HG03097 (cell line): ENCODE measurements at regions not wholly inside any gene's neighbourhood (a gene's known extent, or its start where the extent isn't known, plus 50 kb on each side); places are given as distances from the start of the nearest gene placed in this dataset.

Experiments used
- ATAC-seq: cut with Tn5 transposase; IDR thresholded peaks from one replicate; pipeline ENCODE4 v1.9.1; 2021; ENCODE audit not compliant: unreplicated experiment, low FRiP score

DNA sequence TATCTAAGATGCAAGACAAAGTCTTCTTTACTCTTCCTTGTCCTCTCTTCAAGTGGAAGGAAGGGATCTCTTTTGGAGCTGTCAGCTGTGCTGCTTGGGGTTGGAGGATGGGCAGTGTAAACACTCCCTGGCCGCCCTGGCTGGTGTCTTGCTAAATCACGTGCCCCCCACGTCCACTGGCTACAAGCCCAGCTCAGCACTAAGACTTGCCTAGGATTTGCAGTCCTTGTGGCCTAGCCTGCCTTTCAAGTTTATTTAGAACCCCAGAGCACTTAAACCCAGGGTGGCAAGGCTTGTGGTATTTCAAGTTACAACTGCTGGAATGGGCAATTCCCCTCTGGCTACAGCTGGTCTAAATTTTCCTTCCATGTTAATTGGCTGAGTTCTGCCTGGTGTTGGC, 272.4 kb upstream of the MYO3A start:
- no peak for ATAC-seq

DNA sequence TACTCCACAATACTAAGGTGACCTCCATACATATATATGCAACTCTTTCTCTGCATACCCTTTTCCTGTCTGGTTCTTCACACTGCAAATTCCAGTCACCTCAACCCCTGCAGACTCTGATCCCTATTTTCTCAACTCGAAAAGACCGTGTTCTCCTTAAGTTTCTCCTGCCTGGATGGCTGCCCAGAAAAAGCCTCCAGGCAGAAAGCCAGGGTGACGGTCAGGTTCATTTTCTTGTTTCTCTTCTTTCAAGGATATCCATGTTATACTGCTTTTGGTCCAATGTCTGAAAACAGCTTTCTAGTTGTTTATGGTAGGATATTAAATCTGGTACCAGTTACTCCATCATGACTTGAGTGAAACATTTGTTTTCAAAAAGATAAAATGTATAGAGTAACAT, 267.8 kb upstream of the MYO3A start:
- ATAC-seq, result no peak

GRCh38 chr10:25675204-25675603, 258.8 kb upstream of the MYO3A start:
- ATAC-seq, result no peak

- no peak for ATAC-seq
These were observed 258.4 kb upstream of the MYO3A start for GRCh38 chr10:25675615-25676014.

GRCh38 chr10:25678220-25678619, 255.8 kb upstream of the MYO3A start:
- no peak for ATAC-seq

- no peak for ATAC-seq
These were observed 255.4 kb upstream of the MYO3A start for GRCh38 chr10:25678666-25679065.

GRCh38 chr10:25682203-25682851, 251.7 kb upstream of the MYO3A start:
- no peak for ATAC-seq

DNA sequence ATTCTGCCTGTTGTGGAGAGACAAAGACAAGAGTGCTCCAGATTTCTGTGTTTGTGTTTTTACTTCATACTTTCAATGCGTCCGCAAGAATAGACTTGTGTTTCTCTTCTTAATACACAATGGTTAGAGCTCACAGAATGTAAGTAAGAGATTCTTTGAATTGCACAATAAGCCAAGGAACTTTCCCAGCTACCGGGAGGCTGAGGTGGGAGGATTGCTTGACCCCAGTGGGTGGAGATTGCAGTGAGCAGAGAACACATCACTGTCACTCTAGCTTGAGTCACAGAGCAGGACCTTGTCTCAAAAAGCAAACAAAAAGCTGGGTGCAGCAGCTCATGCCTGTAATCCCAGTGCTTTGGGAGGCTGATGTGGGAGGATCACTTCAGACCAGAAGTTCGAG, 250.7 kb upstream of the MYO3A start:
- no peak for ATAC-seq

DNA sequence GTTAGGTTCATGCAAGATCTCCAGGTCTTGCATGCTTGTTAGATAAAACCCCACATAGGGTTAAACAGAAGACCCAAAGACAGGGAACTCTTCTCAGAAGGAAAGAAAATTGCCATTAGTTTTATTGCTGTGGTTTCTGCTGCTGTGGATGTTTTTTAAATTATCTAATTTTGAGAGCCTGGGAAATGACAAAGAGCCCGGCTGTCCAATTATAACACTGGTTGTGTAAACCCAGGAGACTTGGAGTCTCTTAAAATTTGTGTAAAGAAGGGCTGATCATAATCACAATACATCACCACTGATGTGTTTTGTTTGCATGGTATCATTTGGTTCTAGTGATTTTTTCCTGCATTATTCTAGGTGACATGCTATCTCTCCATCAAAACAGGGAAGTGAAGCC, 246.5 kb upstream of the MYO3A start:
- ATAC-seq, result no peak

DNA sequence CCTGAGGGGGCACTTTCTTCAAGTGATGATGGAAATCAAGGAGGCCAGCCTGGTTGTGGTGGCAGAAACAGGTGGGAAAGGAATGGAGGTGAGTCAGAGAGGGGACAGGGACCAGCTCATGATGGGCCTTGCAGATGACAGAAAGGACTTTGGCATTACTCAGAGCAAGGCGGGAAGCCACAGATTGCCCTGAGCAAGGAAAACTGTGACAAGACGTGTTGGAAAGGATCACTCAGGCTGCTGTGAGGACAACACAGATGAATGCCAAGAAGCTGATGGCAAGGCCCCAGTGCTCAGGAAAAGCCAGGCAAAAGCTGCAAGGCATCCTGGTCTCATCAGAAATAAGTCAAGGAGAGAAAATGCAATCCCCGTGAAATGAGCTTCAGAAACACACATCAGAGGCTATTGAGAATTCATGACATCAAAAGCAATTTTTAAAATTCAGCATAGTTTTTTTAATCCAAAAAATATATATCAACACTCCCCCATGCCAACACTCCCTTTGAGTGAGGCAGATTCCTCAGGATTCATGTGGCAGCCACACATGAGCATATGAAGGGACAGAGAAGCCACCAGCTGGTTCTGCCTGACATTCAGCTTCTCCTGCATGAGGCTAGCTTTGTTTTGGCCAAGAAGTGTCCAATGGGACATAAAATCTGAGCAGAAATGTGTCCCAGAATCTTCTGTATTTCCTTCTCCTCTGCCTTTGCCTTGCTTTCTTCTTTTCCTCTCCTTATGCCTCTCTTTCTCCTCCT, 244.5 kb upstream of the MYO3A start:
- no peak for ATAC-seq

- ATAC-seq, result no peak
These were observed 241.3 kb upstream of the MYO3A start for GRCh38 chr10:25692761-25693160.

- no peak for ATAC-seq
These were observed 239.7 kb upstream of the MYO3A start for GRCh38 chr10:25694206-25694933.

DNA sequence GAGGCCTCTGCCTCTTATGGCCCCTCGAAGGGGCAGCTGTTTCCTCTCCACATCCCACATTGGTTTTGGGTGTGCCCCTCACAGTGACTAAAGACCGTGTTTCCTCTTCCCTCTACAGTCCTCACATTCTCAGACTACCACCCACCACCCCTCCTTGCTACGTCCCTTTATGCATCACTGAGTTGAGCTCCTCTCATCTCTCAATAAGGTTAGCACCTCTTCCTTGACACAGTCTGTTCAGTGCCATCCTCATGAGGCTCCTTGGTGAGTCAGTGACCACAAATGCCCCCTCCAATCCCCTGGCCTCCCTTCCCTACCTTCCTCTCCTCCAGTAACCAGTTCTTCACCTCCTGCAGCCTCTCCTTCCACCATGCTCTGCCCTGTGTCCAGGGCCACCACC, 239.1 kb upstream of the MYO3A start:
- ATAC-seq, result no peak

DNA sequence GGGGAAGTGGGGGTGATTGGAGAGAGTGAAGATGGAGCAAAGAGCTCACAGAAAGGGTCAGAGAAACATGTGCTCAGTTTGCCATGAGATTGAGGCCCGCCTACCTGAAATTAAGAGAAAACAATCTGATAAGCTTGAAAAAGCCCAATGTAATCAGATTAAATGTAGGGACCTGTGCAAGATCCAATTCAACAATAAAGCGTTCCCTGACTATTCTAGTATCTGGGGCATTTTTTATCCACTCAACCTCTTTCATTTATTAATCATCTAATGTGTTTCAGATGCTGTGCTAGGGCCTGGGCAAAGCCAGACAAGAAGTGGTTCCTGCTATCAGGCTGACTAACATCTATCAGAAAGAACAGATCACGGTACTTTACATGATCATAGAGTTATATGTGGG, 238.4 kb upstream of the MYO3A start:
- ATAC-seq, result no peak

- no peak for ATAC-seq
These were observed 237.9 kb upstream of the MYO3A start for GRCh38 chr10:25696013-25696708.

DNA sequence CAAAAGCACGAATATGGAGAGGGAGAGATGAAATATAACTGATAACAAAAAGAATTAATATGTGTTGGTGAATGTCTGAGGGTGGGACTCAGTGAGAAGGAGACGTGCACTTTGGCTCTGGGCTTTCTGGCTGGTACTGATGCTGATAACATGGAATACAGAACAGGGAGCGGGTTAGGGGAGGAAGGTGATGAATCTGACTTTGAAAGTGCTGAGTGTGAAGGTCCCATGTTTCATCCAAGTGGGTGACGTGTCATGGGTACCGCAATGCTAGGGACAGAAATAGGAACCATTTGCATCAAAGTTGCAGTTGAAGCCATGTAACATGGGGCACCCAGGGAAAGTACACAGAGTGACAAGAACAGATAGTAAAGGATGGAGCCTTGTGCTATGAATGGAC, 236.6 kb upstream of the MYO3A start:
- no peak for ATAC-seq

GRCh38 chr10:25698638-25699037, 235.4 kb upstream of the MYO3A start:
- no peak for ATAC-seq

GRCh38 chr10:25699631-25700030, 234.4 kb upstream of the MYO3A start:
- no peak for ATAC-seq

DNA sequence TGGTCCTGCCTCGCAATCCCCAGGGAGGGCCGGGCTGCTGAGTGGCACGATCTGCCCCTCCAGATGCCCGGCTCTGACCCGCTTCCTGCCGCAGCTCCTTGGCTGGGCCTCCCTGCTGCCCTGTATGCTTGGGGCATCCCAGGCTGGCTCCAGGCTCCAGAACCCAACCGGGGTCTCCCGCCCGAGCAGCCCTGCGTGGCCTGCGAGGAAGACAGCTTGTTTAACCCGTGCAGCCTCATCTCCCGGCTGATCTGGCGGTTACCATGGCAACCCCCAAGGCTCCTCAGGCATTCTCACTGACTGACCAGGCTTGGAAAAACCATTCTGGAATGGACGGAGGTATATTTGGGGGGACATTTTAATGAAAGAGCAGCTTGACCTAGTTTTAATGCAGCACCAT, 232.4 kb upstream of the MYO3A start:
- no peak for ATAC-seq

GRCh38 chr10:25704622-25705021, 229.4 kb upstream of the MYO3A start:
- ATAC-seq, result no peak

DNA sequence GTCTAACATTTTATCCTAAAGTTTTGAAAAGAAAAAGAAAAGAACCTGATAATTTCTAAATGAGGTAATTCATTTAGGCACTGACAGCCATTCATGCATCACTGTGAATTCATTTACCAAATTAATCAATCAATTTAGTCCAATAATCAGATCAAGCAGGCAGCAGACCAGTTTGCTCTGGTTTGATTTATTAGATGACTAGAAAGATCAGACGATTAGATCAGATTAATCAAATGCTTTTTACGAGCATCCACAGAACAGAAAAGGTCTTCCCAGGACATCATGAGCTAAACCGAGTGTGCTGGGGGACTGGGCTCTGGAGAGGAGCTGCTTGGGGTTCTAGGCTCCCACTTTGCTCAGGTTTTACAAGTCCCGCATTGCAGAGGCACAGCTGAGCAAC, 226.5 kb upstream of the MYO3A start:
- no peak for ATAC-seq
